ENCODE measurements at regions not wholly inside any gene's neighbourhood (a gene's known extent, or its start where the extent isn't known, plus 50 kb on each side); places are given as distances from the start of the nearest gene placed in this dataset.

DNA sequence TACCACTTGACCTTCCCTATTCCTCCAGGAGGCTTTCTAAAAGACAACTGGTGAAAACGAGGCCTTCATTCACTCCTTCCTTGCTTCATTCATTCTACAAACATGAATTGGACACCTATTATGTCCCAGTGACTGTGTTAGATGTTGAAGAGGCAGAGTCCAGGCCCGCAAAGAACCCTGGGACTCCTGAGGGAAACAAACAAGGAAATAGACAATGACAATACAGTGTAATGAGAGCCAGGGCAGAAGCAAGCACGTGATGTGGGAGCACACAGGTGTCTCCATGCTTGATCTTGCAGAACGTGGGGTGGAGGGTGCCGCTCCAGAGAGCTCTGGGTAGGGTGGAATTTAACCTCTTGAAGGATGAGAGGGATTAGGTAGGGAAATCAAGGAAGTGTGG is 137.6 kb upstream of the KLF3 start:
- peaks cover 24% of the 10 kb centered on the region for H3K4me1 Mint-ChIP-seq (ENCODE audit: unreplicated experiment)
- H3K27me3 Mint-ChIP-seq (ENCODE audit: unreplicated experiment) = peaks cover 2% of the 10 kb centered on the region
- no peaks in the 10 kb centered on the region for H3K36me3 Mint-ChIP-seq (ENCODE audit: low read depth, unreplicated experiment)

GRCh38 chr4:38529189-38530115 is 134.5 kb upstream of the KLF3 start:
- Mint-ChIP-seq H3K4me1 (ENCODE audit: unreplicated experiment) (peaks cover 33% of the 10 kb centered on the region), H3K27me3 (ENCODE audit: unreplicated experiment) (peaks cover 2% of the 10 kb centered on the region), H3K36me3 (ENCODE audit: low read depth, unreplicated experiment) (no peaks in the 10 kb centered on the region), H3K9me3 (ENCODE audit: unreplicated experiment) (no peaks in the 10 kb centered on the region), H3K27ac (ENCODE audit: unreplicated experiment) (peak overlapping the region; percentile 97), H3K4me3 (ENCODE audit: unreplicated experiment) (peak overlapping the region; percentile 1)
- TF ChIP-seq, protein P1, sequence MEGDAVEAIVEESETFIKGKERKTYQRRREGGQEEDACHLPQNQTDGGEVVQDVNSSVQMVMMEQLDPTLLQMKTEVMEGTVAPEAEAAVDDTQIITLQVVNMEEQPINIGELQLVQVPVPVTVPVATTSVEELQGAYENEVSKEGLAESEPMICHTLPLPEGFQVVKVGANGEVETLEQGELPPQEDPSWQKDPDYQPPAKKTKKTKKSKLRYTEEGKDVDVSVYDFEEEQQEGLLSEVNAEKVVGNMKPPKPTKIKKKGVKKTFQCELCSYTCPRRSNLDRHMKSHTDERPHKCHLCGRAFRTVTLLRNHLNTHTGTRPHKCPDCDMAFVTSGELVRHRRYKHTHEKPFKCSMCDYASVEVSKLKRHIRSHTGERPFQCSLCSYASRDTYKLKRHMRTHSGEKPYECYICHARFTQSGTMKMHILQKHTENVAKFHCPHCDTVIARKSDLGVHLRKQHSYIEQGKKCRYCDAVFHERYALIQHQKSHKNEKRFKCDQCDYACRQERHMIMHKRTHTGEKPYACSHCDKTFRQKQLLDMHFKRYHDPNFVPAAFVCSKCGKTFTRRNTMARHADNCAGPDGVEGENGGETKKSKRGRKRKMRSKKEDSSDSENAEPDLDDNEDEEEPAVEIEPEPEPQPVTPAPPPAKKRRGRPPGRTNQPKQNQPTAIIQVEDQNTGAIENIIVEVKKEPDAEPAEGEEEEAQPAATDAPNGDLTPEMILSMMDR (IDR thresholded peaks at IDR 0.05; ENCODE audit: unreplicated experiment) = no peak
- DNase-seq (ENCODE audit: low spot score) = peak; percentile 29

More for the DNA sequence above, 137.6 kb upstream of the KLF3 start:
- Mint-ChIP-seq H3K27ac (ENCODE audit: unreplicated experiment) (no peak overlapping the region), H3K4me3 (ENCODE audit: unreplicated experiment) (no peak overlapping the region), H3K9me3 (ENCODE audit: unreplicated experiment) (no peaks in the 10 kb centered on the region)
- DNase-seq (ENCODE audit: low spot score) = no peak
- TF ChIP-seq, protein P1 (IDR thresholded peaks at IDR 0.05; ENCODE audit: unreplicated experiment) = no peak

GRCh38 chr4:38530486-38530885 is 133.5 kb upstream of the KLF3 start:
- Mint-ChIP-seq H3K4me3 (ENCODE audit: unreplicated experiment) (no peak overlapping the region), H3K27ac (ENCODE audit: unreplicated experiment) (peak overlapping the region; percentile 86), H3K9me3 (ENCODE audit: unreplicated experiment) (no peaks in the 10 kb centered on the region), H3K4me1 (ENCODE audit: unreplicated experiment) (peaks cover 30% of the 10 kb centered on the region), H3K27me3 (ENCODE audit: unreplicated experiment) (peaks cover 2% of the 10 kb centered on the region), H3K36me3 (ENCODE audit: low read depth, unreplicated experiment) (no peaks in the 10 kb centered on the region)
- DNase-seq (ENCODE audit: low spot score) = no peak
- TF ChIP-seq, protein P1 (IDR thresholded peaks at IDR 0.05; ENCODE audit: unreplicated experiment) = no peak

- Mint-ChIP-seq H3K9me3 (ENCODE audit: unreplicated experiment) (no peaks in the 10 kb centered on the region), H3K4me3 (ENCODE audit: unreplicated experiment) (no peak overlapping the region), H3K36me3 (ENCODE audit: low read depth, unreplicated experiment) (no peaks in the 10 kb centered on the region), H3K27ac (ENCODE audit: unreplicated experiment) (peak overlapping the region; percentile 46), H3K4me1 (ENCODE audit: unreplicated experiment) (peaks cover 30% of the 10 kb centered on the region), H3K27me3 (ENCODE audit: unreplicated experiment) (peaks cover 2% of the 10 kb centered on the region)
- TF ChIP-seq, protein P1 (IDR thresholded peaks at IDR 0.05; ENCODE audit: unreplicated experiment) = no peak
- no peak for DNase-seq (ENCODE audit: low spot score)
Observed at GRCh38 chr4:38531141-38531727, 132.8 kb upstream of the KLF3 start.
